Activated CD4-positive, alpha-beta T cell treated with anti-CD3 and anti-CD28 coated beads for 24 hours (primary cell): ENCODE measurements at regions not wholly inside any gene's neighbourhood (a gene's known extent, or its start where the extent isn't known, plus 50 kb on each side); places are given as distances from the start of the nearest gene placed in this dataset.

Experiments used
- DNase-seq, 2 donors: peaks; one replicate each; pipeline ENCODE4 v3.0.0-alpha.2; 2020; ENCODE audit warnings: low read depth in 2 of 2

GRCh38 chr11:11177156-11177808, 175.8 kb downstream of the CSNK2A3 start:
- no peak for DNase-seq

DNA sequence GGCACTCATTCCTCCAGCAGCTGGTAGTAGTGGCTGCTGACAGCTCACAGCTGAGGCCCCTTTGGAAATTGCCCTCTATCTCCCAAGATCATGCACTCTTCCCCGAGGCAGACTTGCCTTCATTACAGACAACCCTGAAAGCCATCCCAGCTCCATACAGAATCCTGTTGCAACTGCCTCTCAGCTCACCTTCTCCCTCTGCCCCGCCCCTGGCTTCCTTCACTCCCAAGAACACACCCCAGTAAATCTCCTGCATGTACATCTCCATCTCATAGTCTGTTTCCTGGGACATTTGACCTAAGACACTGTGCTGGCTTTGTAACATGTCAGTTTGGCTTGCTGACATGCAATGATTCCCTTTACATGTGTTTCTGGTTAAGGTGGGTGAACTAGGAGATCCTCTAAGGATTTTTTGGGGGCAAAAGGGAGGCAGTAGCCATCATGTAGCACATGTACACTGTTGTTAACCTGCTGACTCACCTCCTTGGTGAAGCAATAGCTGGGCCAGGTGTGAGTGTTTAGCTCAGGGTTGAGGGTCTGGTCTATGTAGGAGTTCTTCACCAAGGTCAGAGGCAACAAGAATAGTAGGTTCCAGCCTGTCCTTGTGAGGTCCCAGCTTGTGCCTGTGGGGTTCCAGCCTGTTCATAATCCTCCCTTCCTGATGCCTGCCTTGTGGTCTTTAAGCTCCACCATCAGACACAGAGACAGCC, 179.6 kb downstream of the CSNK2A3 start:
- no peak for DNase-seq

- DNase-seq: no peak
Measured at GRCh38 chr11:11171854-11172253, 181.2 kb downstream of the CSNK2A3 start.

- DNase-seq: no peak
Measured at GRCh38 chr11:11171285-11171684, 181.8 kb downstream of the CSNK2A3 start.

DNA sequence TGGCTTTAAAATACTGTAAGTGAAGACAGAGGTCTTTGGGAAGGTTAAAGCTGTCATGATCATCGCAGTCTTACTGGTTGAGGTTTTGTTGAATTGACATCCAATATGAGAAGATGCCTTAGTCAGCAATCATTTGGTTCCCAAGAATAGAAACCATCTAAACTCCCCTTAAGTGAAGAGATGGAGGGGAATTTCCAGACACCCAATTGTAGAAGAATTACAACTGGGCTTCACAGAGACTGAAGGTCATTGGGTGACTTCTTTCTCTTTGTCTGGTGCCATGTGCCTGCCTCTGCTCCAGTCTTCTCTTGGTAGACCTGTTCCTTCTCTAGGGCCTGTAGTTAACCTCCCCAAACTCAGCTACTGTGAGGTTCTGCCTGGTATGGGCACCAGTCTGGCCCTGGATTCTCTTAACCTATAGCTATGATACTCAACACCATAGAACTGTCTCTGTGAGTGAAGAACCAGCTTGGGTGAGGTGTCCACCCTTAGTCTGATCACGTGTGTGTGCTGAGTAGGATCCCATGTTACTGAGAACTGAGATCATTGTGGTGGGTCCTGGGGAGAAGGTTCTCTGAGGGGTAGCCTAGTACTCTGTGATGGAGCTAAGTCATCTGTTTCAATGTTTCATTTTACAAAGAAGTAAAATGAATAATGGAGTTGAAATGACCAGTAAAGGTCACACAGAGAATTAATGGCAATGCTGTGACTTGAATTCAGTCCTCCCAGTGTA, 182.5 kb downstream of the CSNK2A3 start:
- no peak for DNase-seq

- DNase-seq: no peak
Measured at GRCh38 chr11:11169715-11170351, 183.2 kb downstream of the CSNK2A3 start.

DNA sequence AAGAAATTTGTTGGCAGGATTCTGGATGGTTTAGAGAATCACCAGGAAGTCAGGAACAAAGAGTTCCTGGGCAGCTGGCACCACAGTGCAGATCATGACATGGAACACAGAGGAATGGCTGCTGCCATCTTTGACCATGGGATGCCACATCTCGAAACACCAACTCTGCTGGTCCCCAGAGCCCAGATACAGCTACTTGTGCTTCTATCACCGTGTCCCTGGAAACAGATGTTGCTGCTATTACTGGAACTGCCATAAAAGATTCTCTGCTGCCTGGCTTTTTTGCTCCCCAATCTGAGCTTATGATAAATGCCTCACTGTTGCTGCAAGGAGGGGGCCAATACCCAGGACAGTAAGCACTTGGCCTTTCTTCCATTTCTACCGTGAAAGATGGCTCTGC, 185.2 kb downstream of the CSNK2A3 start:
- no peak for DNase-seq

DNA sequence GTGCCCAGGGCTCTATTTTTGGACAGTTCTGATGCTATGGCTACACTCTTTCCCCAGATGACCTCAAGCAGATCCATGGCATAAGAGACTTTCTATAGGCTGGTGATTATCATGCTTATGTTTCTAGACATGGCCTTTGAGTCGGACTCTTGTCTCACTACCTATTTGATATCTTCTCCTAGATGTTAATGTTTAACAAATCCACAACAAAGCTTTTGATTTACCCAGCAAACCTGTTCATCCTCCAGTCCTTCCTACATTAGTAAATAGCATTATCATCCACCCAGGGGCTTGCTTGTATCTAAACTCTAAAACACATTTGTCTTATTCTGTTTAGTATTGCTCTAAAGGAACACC, 188.7 kb downstream of the CSNK2A3 start:
- no peak for DNase-seq

- DNase-seq: no peak
Measured at GRCh38 chr11:11163669-11164333, 189.2 kb downstream of the CSNK2A3 start.

- DNase-seq: no peak
Measured at GRCh38 chr11:11163236-11163635, 189.8 kb downstream of the CSNK2A3 start.

GRCh38 chr11:11157185-11157584, 195.9 kb downstream of the CSNK2A3 start:
- peak in 1 of 2 donors; percentile 21 for DNase-seq

DNA sequence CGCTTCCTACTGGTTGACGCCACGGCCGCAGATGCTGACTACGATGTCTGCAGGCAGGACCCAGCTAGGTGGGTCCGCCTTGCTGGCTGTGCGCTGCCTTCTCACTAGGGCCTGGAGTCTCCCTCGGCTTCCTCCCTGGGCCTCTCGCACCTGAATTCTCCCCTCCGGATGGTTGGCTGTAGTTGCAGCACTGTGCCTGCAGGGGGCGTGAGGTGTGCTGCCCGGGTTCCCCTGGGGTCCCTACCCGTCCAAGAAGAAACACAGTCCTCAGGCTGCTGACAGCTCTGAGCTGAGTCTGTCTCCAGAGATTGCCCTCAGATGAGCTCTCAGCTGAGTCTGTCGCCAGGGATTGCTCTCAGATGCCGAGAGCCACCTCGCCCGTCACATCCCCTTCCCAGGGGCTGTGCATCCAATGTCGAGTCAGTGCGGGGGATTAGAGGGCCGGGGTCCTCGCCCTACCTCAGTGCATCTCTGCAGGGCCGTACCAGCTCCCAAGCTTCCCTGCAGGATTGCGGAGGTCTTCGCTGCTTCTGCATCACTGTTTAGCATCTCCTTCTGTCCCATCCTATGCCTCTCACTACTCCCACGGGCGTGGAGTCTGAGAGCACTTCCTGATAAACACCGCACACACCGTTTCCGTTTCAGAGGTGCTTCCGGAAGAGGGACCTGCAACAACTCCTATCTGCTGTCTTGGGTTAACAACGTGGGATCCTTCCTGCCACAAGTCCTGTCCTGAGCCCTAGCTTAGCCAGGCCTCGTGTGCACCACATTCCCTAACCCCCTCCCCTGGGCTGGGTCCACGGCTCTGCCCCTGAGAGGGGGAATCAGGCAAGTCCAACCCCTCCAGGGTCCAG, 196.9 kb downstream of the CSNK2A3 start:
- DNase-seq: peak in 1 of 2 donors; percentile 46

GRCh38 chr11:11152877-11153276, 200.2 kb downstream of the CSNK2A3 start:
- no peak for DNase-seq

DNA sequence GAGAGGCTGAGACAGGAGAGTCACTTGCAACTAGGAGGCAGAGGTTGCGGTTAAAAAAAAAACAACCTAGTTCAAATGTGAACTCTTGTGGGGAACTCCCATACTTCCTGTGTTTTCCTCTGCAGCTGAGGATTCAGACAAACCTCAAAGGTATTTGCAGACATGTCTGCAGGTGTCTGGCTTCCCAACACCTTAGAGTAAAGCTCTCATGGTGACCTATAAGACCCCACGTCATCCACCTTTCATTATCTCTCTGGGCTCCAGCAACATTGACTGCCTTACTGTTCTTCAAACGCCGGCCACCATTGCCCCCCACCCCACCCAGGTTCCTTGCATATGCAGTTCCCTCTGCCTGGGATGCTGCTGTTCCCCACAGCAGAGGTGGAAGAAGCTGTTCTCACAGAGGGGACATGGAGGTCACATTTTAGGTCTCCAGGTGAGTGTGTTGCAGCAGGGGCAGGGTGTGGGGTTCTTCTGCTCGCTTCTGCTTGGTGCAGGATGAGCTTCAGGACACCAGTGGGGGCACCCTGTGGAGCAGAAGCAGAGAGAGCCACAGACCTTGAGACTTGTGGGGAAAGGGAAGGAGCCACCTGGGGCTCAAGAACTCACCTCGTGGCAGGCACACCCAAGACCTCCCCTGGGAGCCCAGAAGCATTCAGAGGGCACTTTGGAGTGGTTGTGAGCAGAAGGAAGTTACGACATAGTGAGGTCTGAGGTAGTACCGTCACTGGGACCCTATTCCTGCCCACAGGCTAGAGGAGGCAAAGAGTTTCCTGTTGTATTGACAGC, 203.2 kb downstream of the CSNK2A3 start:
- DNase-seq: no peak

- no peak for DNase-seq
Measured at GRCh38 chr11:11148596-11148995, 204.5 kb downstream of the CSNK2A3 start.

DNA sequence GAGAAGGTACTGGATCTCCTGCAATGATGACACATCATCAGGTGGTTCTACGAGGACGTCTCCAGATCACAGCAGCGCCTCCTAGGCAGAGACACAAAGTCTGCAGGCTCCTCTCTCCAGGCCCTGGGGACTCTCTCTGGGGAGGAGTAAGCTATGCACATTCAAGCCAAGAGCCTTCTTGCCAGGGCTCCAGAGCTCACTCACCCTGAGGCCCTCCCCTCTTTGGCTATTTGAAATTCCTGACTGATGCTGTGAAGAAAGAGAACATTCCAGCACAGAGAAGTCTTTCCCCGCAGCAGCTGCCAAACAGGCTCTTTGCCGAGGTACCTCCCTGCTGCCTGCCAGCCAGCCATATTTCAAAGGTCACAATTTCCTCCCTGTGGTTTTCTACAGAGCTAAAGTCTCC, 204.9 kb downstream of the CSNK2A3 start:
- no peak for DNase-seq

- DNase-seq: no peak
Measured at GRCh38 chr11:11146830-11147229, 206.2 kb downstream of the CSNK2A3 start.

GRCh38 chr11:11143849-11144248, 209.2 kb downstream of the CSNK2A3 start:
- DNase-seq: no peak

DNA sequence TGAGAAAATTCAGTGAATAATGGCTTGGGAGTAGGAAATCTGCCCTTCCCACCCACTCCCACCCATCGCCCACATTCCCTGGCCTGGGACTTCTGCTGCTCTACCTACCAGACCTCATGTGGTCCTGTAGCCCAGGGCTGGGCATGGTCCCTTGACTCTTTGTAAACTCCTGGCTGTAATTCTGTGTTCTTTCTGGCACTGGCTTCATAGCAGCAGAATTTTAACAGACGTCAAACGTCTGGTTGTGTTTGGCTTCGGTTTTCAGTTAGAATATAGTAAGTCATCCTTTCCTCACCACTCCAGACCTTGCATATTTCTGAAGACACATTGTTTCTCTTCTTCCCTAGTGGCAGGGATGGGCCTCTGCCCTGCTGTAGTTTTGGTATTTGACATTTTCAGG, 210.6 kb downstream of the CSNK2A3 start:
- DNase-seq: no peak

DNA sequence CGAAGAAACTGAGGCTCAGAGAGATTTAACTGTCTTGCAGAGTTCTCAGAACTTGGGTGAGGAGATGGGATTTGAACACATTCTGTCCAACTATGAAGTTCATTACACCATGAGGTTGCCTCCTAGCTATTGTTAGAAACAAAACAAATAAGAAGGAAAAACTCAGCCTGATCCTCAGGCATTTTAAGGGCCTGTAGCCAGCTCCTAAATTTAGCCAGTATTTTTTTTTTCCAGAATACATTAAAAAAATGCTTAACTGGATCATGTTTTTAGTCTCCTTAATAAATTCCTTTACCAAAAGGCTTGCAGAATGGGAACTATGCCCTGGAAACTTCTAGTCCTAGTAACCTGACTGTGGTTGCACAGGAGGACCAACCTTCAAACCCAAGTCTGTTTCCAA, 212.0 kb downstream of the CSNK2A3 start:
- no peak for DNase-seq
